Stimulated activated naive B cell treated with anti-CD40 and anti-IgM and Interleukin-4, amounts not matched to agents 10 μg/mL and 1 μg/mL and 100 μg/mL, for 72 hours (primary cell): ENCODE measurements at regions not wholly inside any gene's neighbourhood (a gene's known extent, or its start where the extent isn't known, plus 50 kb on each side); places are given as distances from the start of the nearest gene placed in this dataset.
A peak's percentile ranks its signal among the peaks of the same experiment; 100 is the strongest.
"Not testable (repeated sequence)": the region's sequence is repeated elsewhere in the genome, so short reads cannot be mapped to it uniquely, and the experiment has no call there.

ENCODE experiments used
- ATAC-seq, 2 donors: fragments of 150-1000 bp; cut with Tn5 transposase; replicated peaks; 2 replicates each; pipeline ENCODE4 v1.10.0; 2021; ENCODE audit warnings: moderate library complexity in 1 of 2
- DNase-seq: peaks from one replicate; pipeline ENCODE4 v3.0.0; 2021
- H3K27ac Mint-ChIP-seq: one replicate; pipeline ENCODE4 v1.8.0; 2022; ENCODE audit warnings: mild to moderate bottlenecking, mixed read lengths
- H3K27me3 Mint-ChIP-seq, 2 donors: one replicate each; pipeline ENCODE4 v1.8.0; 2022; ENCODE audit warnings: mixed read lengths in 2 of 2
- H3K36me3 Mint-ChIP-seq, 2 donors: one replicate each; pipeline ENCODE4 v1.8.0; 2022; ENCODE audit warnings: mixed read lengths in 2 of 2, mild to moderate bottlenecking in 1 of 2
- H3K4me1 Mint-ChIP-seq, 2 donors: one replicate each; pipeline ENCODE4 v1.8.0; 2022; ENCODE audit warnings: mixed read lengths in 2 of 2, mild to moderate bottlenecking in 1 of 2
- H3K4me3 Mint-ChIP-seq, 2 donors: one replicate each; pipeline ENCODE4 v1.8.0; 2022; ENCODE audit warnings: mild to moderate bottlenecking in 2 of 2, mixed read lengths in 2 of 2, moderate library complexity in 1 of 2
- H3K9me3 Mint-ChIP-seq, 2 donors: one replicate each; pipeline ENCODE4 v1.8.0; 2022; ENCODE audit warnings: mixed read lengths in 2 of 2, mild to moderate bottlenecking in 1 of 2

- Mint-ChIP-seq H3K4me1 (peaks cover 2 to 7% of the 10 kb centered on the region in 2 donors), H3K36me3 (no peaks in the 10 kb centered on the region), H3K27me3 (peaks cover 3 to 7% of the 10 kb centered on the region in 2 donors), H3K27ac (no peak overlapping the region), H3K4me3 (no peak overlapping the region), H3K9me3 (peaks cover 4 to 5% of the 10 kb centered on the region in 2 donors)
- ATAC-seq (no peak), DNase-seq (no peak)
Observed at GRCh38 chr2:129377078-129377469, 602.4 kb upstream of the RAB6C start.

- Mint-ChIP-seq H3K4me3 (no peak overlapping the region), H3K4me1 (peaks cover 2 to 7% of the 10 kb centered on the region in 2 donors), H3K27me3 (peaks cover 3 to 7% of the 10 kb centered on the region in 2 donors), H3K27ac (no peak overlapping the region), H3K36me3 (no peaks in the 10 kb centered on the region), H3K9me3 (peaks cover 4 to 8% of the 10 kb centered on the region in 2 donors)
- no peak for ATAC-seq
- no peak for DNase-seq
Observed at GRCh38 chr2:129378186-129378585, 601.3 kb upstream of the RAB6C start.

GRCh38 chr2:129379411-129379810 lies 600.1 kb upstream of the RAB6C start:
- DNase-seq = no peak

GRCh38 chr2:129381789-129382188 lies 597.7 kb upstream of the RAB6C start:
- Mint-ChIP-seq H3K27me3 (peaks cover under 1 to 12% of the 10 kb centered on the region in 2 donors), H3K4me1 (peaks cover 2 to 7% of the 10 kb centered on the region in 2 donors), H3K9me3 (peaks cover 4 to 8% of the 10 kb centered on the region in 2 donors), H3K27ac (no peak overlapping the region), H3K4me3 (no peak overlapping the region), H3K36me3 (no peaks in the 10 kb centered on the region)
- DNase-seq = no peak
- no peak for ATAC-seq

More at GRCh38 chr2:129379411-129379810, 600.1 kb upstream of the RAB6C start:
- peak; percentile 76 for ATAC-seq
- peak overlapping the region; percentile 27 for H3K27ac Mint-ChIP-seq
- H3K4me3 Mint-ChIP-seq = no peak overlapping the region
- H3K36me3 Mint-ChIP-seq = no peaks in the 10 kb centered on the region
- peaks cover 4 to 8% of the 10 kb centered on the region in 2 donors for H3K9me3 Mint-ChIP-seq
- peaks cover 2 to 7% of the 10 kb centered on the region in 2 donors for H3K4me1 Mint-ChIP-seq
- peaks cover 3 to 7% of the 10 kb centered on the region in 2 donors for H3K27me3 Mint-ChIP-seq

GRCh38 chr2:129388870-129389269 lies 590.6 kb upstream of the RAB6C start:
- peaks cover 22 to 23% of the 10 kb centered on the region in 2 donors for H3K27me3 Mint-ChIP-seq
- no peaks in the 10 kb centered on the region for H3K9me3 Mint-ChIP-seq
- no peak for ATAC-seq

GRCh38 chr2:129393816-129394215 lies 585.6 kb upstream of the RAB6C start:
- H3K4me1 Mint-ChIP-seq = no peaks in the 10 kb centered on the region
- H3K9me3 Mint-ChIP-seq = no peaks in the 10 kb centered on the region
- peaks cover 7 to 10% of the 10 kb centered on the region in 2 donors for H3K27me3 Mint-ChIP-seq
- H3K36me3 Mint-ChIP-seq = no peaks in the 10 kb centered on the region
- ATAC-seq (no peak), DNase-seq (no peak)
- H3K4me3 Mint-ChIP-seq = no peak overlapping the region
- no peak overlapping the region for H3K27ac Mint-ChIP-seq

More at GRCh38 chr2:129388870-129389269, 590.6 kb upstream of the RAB6C start:
- no peak for DNase-seq
- Mint-ChIP-seq H3K4me1 (no peaks in the 10 kb centered on the region), H3K27ac (no peak overlapping the region), H3K36me3 (no peaks in the 10 kb centered on the region), H3K4me3 (no peak overlapping the region)

- no peaks in the 10 kb centered on the region for H3K27me3 Mint-ChIP-seq
- no peaks in the 10 kb centered on the region for H3K36me3 Mint-ChIP-seq
- no peak overlapping the region for H3K4me3 Mint-ChIP-seq
- no peaks in the 10 kb centered on the region for H3K9me3 Mint-ChIP-seq
- no peaks in the 10 kb centered on the region for H3K4me1 Mint-ChIP-seq
- ATAC-seq (peak; percentile 57 to 68), DNase-seq (no peak)
- H3K27ac Mint-ChIP-seq = no peak overlapping the region
Observed at GRCh38 chr2:129396980-129397599, 582.4 kb upstream of the RAB6C start.

GRCh38 chr2:129400826-129401225 lies 578.6 kb upstream of the RAB6C start:
- Mint-ChIP-seq H3K4me3 (no peak overlapping the region), H3K9me3 (no peaks in the 10 kb centered on the region), H3K27me3 (no peaks in the 10 kb centered on the region), H3K4me1 (no peaks in the 10 kb centered on the region), H3K27ac (no peak overlapping the region), H3K36me3 (no peaks in the 10 kb centered on the region)
- ATAC-seq (no peak), DNase-seq (no peak)

GRCh38 chr2:129402076-129402475 lies 577.4 kb upstream of the RAB6C start:
- Mint-ChIP-seq H3K4me1 (no peaks in the 10 kb centered on the region), H3K36me3 (no peaks in the 10 kb centered on the region), H3K27ac (no peak overlapping the region), H3K9me3 (no peaks in the 10 kb centered on the region), H3K4me3 (no peak overlapping the region), H3K27me3 (no peaks in the 10 kb centered on the region)
- DNase-seq = no peak
- ATAC-seq = no peak

GRCh38 chr2:129404000-129404685 lies 575.3 kb upstream of the RAB6C start:
- Mint-ChIP-seq H3K36me3 (no peaks in the 10 kb centered on the region), H3K27ac (no peak overlapping the region), H3K4me1 (no peaks in the 10 kb centered on the region), H3K4me3 (no peak overlapping the region), H3K9me3 (peaks cover 5 to 7% of the 10 kb centered on the region in 2 donors), H3K27me3 (no peaks in the 10 kb centered on the region)
- ATAC-seq = no peak
- DNase-seq = no peak

- peaks cover 5 to 9% of the 10 kb centered on the region in 2 donors for H3K9me3 Mint-ChIP-seq
- DNase-seq (no peak), ATAC-seq (no peak)
- H3K27ac Mint-ChIP-seq = no peak overlapping the region
- H3K36me3 Mint-ChIP-seq = no peaks in the 10 kb centered on the region
- H3K4me1 Mint-ChIP-seq = no peaks in the 10 kb centered on the region
- no peak overlapping the region for H3K4me3 Mint-ChIP-seq
- H3K27me3 Mint-ChIP-seq = no peaks in the 10 kb centered on the region
Observed at GRCh38 chr2:129408570-129408969, 570.9 kb upstream of the RAB6C start.

GRCh38 chr2:129417041-129417440 lies 562.4 kb upstream of the RAB6C start:
- DNase-seq, H3K4me1 Mint-ChIP-seq, H3K9me3 Mint-ChIP-seq, H3K27me3 Mint-ChIP-seq, ATAC-seq, H3K36me3 Mint-ChIP-seq, H3K27ac Mint-ChIP-seq, H3K4me3 Mint-ChIP-seq: not testable (repeated sequence)

- no peaks in the 10 kb centered on the region for H3K4me1 Mint-ChIP-seq
Observed at GRCh38 chr2:129422028-129422427, 557.4 kb upstream of the RAB6C start.

GRCh38 chr2:129428086-129428660 lies 551.3 kb upstream of the RAB6C start:
- ATAC-seq (no peak), DNase-seq (no peak)
- Mint-ChIP-seq H3K9me3 (peaks cover 0 to 1% of the 10 kb centered on the region in 2 donors), H3K27me3 (peaks cover 22 to 24% of the 10 kb centered on the region in 2 donors), H3K4me3 (no peak overlapping the region), H3K4me1 (no peaks in the 10 kb centered on the region), H3K27ac (no peak overlapping the region), H3K36me3 (no peaks in the 10 kb centered on the region)

More at GRCh38 chr2:129422028-129422427, 557.4 kb upstream of the RAB6C start:
- Mint-ChIP-seq H3K9me3 (peaks cover 2 to 6% of the 10 kb centered on the region in 2 donors), H3K27ac (no peak overlapping the region), H3K4me3 (no peak overlapping the region), H3K36me3 (no peaks in the 10 kb centered on the region), H3K27me3 (peaks cover 5 to 9% of the 10 kb centered on the region in 2 donors)
- ATAC-seq = no peak
- DNase-seq = no peak

- Mint-ChIP-seq H3K9me3 (peaks cover 0 to 1% of the 10 kb centered on the region in 2 donors), H3K36me3 (no peaks in the 10 kb centered on the region), H3K4me1 (no peaks in the 10 kb centered on the region), H3K4me3 (no peak overlapping the region), H3K27me3 (peaks cover 22 to 24% of the 10 kb centered on the region in 2 donors), H3K27ac (no peak overlapping the region)
- ATAC-seq (no peak), DNase-seq (no peak)
Observed at GRCh38 chr2:129430911-129431310, 548.6 kb upstream of the RAB6C start.
